GM12892 (cell line): ENCODE measurements at regions not wholly inside any gene's neighbourhood (a gene's known extent, or its start where the extent isn't known, plus 50 kb on each side); places are given as distances from the start of the nearest gene placed in this dataset.

Experiments used
- POLR2A ChIP-seq: IDR thresholded peaks from 2 replicates; pipeline ENCODE4 v1.6.1; 2011; ENCODE audit warnings: low read depth, low read length, control low read depth
- POLR2AphosphoS5 ChIP-seq: IDR thresholded peaks from 2 replicates; pipeline ENCODE4 v1.6.1; 2011; ENCODE audit warnings: low read depth, low read length, control low read depth
- TAF1 ChIP-seq: IDR thresholded peaks from 2 replicates; pipeline ENCODE4 v1.6.1; 2011; ENCODE audit warnings: low read depth, mild to moderate bottlenecking, control low read depth, low read length, borderline replicate concordance

- TF ChIP-seq POLR2A, result no peak
- no peak for TF ChIP-seq POLR2AphosphoS5
- TF ChIP-seq TAF1, result no peak
These were observed 1495.8 kb downstream of the EFNA5 start for GRCh38 chr5:106174903-106175302.
